B cell (primary cell): ENCODE measurements at regions not wholly inside any gene's neighbourhood (a gene's known extent, or its start where the extent isn't known, plus 50 kb on each side); places are given as distances from the start of the nearest gene placed in this dataset.

ENCODE experiments used
- ATAC-seq: fragments of 200-7000 bp; cut with Tn5 transposase; one replicate; pipeline ENCODE4 v1.10.0; 2021; ENCODE audit warnings: low read depth, mild to moderate bottlenecking, moderate number of reproducible peaks, moderate library complexity
- CTCF ChIA-PET: fragments of 350-600 bp; sonication (Branson Sonifier 250); formaldehyde crosslinking; loops from one replicate; lab custom pipeline; 2021; ENCODE audit warnings: antibody characterized with exemption, inconsistent platforms; lab: Charles Lee
- POLR2A ChIA-PET: fragments of 350-600 bp; sonication (Branson Sonifier 250); formaldehyde crosslinking; loops from one replicate; lab custom pipeline; 2021; ENCODE audit warnings: antibody characterized with exemption; lab: Charles Lee
- DNase-seq: peaks from one replicate; pipeline ENCODE4 v3.0.0; 2013
- H2AFZ ChIP-seq: 2 replicates; pipeline ENCODE4 v1.6.1; 2012; ENCODE audit warnings: mild to moderate bottlenecking, low read depth, low read length; ENCODE audit not compliant: insufficient read depth, poor library complexity, severe bottlenecking
- H3K27ac ChIP-seq, 2 donors: 1 replicate in 1 of 2; 2 replicates in 1 of 2; pipeline ENCODE4 v1.5.1; 2012 to 2013; ENCODE audit warnings: low read length in 2 of 2, mild to moderate bottlenecking in 2 of 2, moderate library complexity in 1 of 2
- H3K27me3 ChIP-seq, 4 experiments: fragments of 200-600 bp in 1 of 4; sonication (generic) in 1 of 4; replicated peaks in 1 of 4; 1 replicate in 2 of 4; 2 replicates in 2 of 4; pipeline versions ENCODE4 v1.6.1 to v1.7.0; 2013 to 2016; ENCODE audit warnings: low read length in 3 of 4, mild to moderate bottlenecking in 2 of 4, mixed read lengths in 1 of 4, moderate library complexity in 1 of 4; ENCODE audit not compliant: insufficient read depth in 4 of 4, control insufficient read depth in 3 of 4; ENCODE audit errors: control extremely low read depth in 1 of 4
- H3K36me3 ChIP-seq, 2 experiments: replicated peaks in 1 of 2; 1 replicate in 1 of 2; 2 replicates in 1 of 2; pipeline versions ENCODE4 v1.6.1 to v1.7.1; 2013; ENCODE audit warnings: low read length in 1 of 2; ENCODE audit not compliant: insufficient read depth in 2 of 2, control insufficient read depth in 1 of 2; ENCODE audit errors: control extremely low read depth in 1 of 2, extremely low read depth in 1 of 2
- H3K4me1 ChIP-seq, 2 donors: fragments of 200-600 bp in 1 of 2; sonication (generic) in 1 of 2; 1 replicate in 1 of 2; 2 replicates in 1 of 2; pipeline versions ENCODE4 v1.5.1 to v1.6.1; 2013 to 2017; ENCODE audit warnings: low read length in 2 of 2; ENCODE audit not compliant: control insufficient read depth in 2 of 2, insufficient read depth in 2 of 2
- H3K4me2 ChIP-seq: replicated peaks from 2 replicates; pipeline ENCODE3; 2012; ENCODE audit warnings: mild to moderate bottlenecking, low read depth, low read length; ENCODE audit not compliant: poor library complexity, severe bottlenecking
- H3K4me3 ChIP-seq, 5 experiments: fragments of 200-600 bp in 1 of 5; sonication (generic) in 1 of 5; 1 replicate in 3 of 5; 2 replicates in 2 of 5; pipeline versions ENCODE4 v1.5.1 to v1.7.0; 2011 to 2016; ENCODE audit warnings: low read length in 4 of 5, mild to moderate bottlenecking in 4 of 5, low read depth in 2 of 5, control low read depth in 1 of 5, moderate library complexity in 1 of 5; ENCODE audit not compliant: insufficient read depth in 1 of 5; ENCODE audit errors: control extremely low read depth in 1 of 5, extremely low read depth in 1 of 5
- H3K79me2 ChIP-seq: fragments of 200-600 bp; sonication (generic); one replicate; pipeline ENCODE4 v1.6.0; 2016; ENCODE audit warnings: low read length; ENCODE audit not compliant: control insufficient read depth, insufficient read depth
- H3K9ac ChIP-seq: fragments of 200-600 bp; sonication (generic); 2 replicates; pipeline ENCODE4 v1.6.1; 2017; ENCODE audit warnings: mild to moderate bottlenecking, low read length, moderate library complexity
- H3K9me3 ChIP-seq, 3 donors: one replicate each; pipeline versions ENCODE4 v1.6.1 to v1.7.1; 2013; ENCODE audit warnings: low read length in 2 of 3; ENCODE audit not compliant: control insufficient read depth in 2 of 3, insufficient read depth in 1 of 3; ENCODE audit errors: control extremely low read depth in 1 of 3
- H4K20me1 ChIP-seq: 2 replicates; pipeline ENCODE4 v1.6.0; 2012; ENCODE audit warnings: mild to moderate bottlenecking, low read length; ENCODE audit not compliant: insufficient read depth, control insufficient read depth, poor library complexity, severe bottlenecking
- H3K27ac Mint-ChIP-seq: one replicate; pipeline ENCODE4 v1.8.0; 2021; ENCODE audit warnings: mixed read lengths
- H3K27me3 Mint-ChIP-seq: one replicate; pipeline ENCODE4 v1.8.0; 2021; ENCODE audit warnings: mixed read lengths
- H3K4me1 Mint-ChIP-seq: one replicate; pipeline ENCODE4 v1.8.0; 2021; ENCODE audit warnings: mixed read lengths
- H3K4me3 Mint-ChIP-seq: one replicate; pipeline ENCODE4 v1.8.0; 2021; ENCODE audit warnings: mixed read lengths
- H3K9me3 Mint-ChIP-seq: one replicate; pipeline ENCODE4 v1.8.0; 2022; ENCODE audit warnings: mixed read lengths; ENCODE audit not compliant: insufficient read depth
- EZH2 ChIP-seq: IDR thresholded peaks from 2 replicates; pipeline ENCODE4 v1.6.1; 2012; ENCODE audit warnings: borderline replicate concordance, low read depth, mild to moderate bottlenecking, moderate library complexity, low read length; ENCODE audit not compliant: insufficient read depth, poor library complexity, severe bottlenecking
- WGBS: methylation state at CpG from one replicate; pipeline ENCODE4 v1.1.5; 2013; ENCODE audit warnings: missing lambda C conversion rate; ENCODE audit not compliant: insufficient coverage; 5-methylcytosine and 5-hydroxymethylcytosine counted together
- intact Hi-C: fragments of 100-400 bp; cut with micrococcal nuclease; formaldehyde crosslinking; loops from one replicate; pipeline ENCODE4 v1.10.0; 2022
- TF ChIP-seq, protein P1 (sequence below): fragments of 200-600 bp; IDR thresholded peaks from one replicate; pipeline ENCODE4 v1.8.0; 2022; ENCODE audit warnings: antibody characterized with exemption, mild to moderate bottlenecking

DNA sequence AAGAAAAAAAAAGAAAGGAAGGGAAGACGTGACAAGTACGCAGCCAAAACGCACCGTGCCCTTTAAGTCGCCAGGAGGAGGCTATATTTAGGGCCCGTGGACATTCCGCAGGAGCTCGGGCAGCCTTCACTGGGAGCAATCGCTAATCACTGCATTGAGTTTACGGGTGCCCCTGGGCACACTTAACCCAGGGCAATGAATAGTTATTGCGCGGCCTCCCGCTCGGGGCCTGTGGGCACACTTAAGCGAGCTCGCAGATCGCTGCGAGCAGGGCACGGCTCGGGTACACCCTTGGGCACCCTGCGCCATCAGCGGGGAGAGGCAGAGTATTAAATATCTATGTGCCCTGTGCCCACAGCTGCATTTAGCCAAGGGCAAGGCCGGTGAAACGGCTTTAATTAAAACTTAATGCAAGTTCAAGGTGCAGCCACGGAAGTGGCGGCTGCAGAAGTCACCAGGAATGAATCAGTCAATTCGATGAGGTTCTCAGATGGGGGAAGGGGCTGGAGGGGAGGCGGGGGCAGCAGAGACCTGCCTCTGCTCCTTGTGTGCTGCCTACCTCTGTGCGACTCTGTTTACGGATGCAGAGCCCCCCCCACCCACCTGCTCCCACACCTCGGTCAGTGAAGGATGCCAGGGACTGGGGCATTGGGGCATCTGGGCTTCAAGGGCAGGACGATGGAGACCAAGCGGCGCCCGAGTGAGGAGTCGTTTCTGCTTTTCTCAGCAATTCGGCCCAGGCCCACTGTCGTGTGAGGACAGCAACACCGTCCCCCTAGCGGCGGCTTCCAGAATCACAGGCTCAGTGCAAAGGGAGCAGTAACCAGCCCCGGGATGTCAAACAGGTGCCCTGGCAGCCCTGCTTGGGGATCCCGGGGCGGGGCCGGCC is 51.8 kb upstream of the TARDBP start:
- WGBS = 58% methylated on average over 39 of the region's 45 CpGs
- Mint-ChIP-seq H3K27me3 (peaks cover 20% of the 10 kb centered on the region), H3K9me3 (no peaks in the 10 kb centered on the region), H3K4me3 (no peak overlapping the region), H3K4me1 (peaks cover 10% of the 10 kb centered on the region), H3K27ac (no peak overlapping the region)
- Histone ChIP-seq H3K27ac (no peak overlapping the region), H3K4me3 (no peak overlapping the region), H4K20me1 (no peaks in the 10 kb centered on the region), H3K9me3 (peaks cover 0 to 4% (median 0%) of the 10 kb centered on the region in 3 donors), H3K4me2 (no peak overlapping the region), H3K9ac (no peak overlapping the region), H3K79me2 (no peaks in the 10 kb centered on the region), H2AFZ (no peak overlapping the region), H3K27me3 (peaks cover 0 to 9% (median 4%) of the 10 kb centered on the region in 4 experiments), H3K4me1 (peaks cover 9 to 18% of the 10 kb centered on the region in 2 donors), H3K36me3 (no peaks in the 10 kb centered on the region)
- peak; percentile 82 for DNase-seq
- POLR2A ChIA-PET = no interaction called here
- CTCF ChIA-PET = interaction anchor here (0.5 to 2.2 kb wide), 2 partner anchors 19 to 42 kb away, joined by 3 to 9 read pairs; no protein-coding TSS in a partner anchor
- no peak for TF ChIP-seq EZH2
- TF ChIP-seq, protein P1, sequence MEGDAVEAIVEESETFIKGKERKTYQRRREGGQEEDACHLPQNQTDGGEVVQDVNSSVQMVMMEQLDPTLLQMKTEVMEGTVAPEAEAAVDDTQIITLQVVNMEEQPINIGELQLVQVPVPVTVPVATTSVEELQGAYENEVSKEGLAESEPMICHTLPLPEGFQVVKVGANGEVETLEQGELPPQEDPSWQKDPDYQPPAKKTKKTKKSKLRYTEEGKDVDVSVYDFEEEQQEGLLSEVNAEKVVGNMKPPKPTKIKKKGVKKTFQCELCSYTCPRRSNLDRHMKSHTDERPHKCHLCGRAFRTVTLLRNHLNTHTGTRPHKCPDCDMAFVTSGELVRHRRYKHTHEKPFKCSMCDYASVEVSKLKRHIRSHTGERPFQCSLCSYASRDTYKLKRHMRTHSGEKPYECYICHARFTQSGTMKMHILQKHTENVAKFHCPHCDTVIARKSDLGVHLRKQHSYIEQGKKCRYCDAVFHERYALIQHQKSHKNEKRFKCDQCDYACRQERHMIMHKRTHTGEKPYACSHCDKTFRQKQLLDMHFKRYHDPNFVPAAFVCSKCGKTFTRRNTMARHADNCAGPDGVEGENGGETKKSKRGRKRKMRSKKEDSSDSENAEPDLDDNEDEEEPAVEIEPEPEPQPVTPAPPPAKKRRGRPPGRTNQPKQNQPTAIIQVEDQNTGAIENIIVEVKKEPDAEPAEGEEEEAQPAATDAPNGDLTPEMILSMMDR = peak; percentile 79
- intact Hi-C loops = no loop called here
- ATAC-seq = peak; percentile 78

DNA sequence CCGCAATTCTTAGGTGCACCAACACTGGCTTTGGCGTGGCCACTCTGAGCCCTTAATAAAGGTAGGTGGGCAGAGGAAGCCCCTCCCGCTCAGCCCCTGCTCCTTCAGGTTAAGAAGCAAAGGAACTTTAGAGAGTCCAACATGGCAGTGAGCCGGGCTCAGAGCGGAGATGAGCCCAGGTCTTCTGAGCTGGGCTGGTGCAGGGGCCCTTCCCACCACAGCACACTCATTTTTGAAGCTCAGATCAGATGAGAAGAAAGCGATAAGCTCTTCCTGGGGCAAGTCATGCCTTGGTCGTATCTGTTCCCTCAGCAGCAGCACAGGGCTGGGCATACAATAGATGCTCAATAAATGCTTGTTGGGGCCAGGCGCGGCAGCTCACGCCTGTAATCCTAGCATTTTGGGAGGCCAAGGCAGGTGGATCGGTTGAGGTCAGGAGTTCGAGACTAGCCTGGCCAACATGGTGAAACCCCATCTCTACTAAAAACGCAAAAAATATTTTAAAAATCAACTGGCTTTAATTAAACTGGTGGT is 51.1 kb upstream of the TARDBP start:
- POLR2A ChIA-PET = no interaction called here
- Mint-ChIP-seq H3K27ac (no peak overlapping the region), H3K27me3 (peaks cover 17% of the 10 kb centered on the region), H3K4me3 (no peak overlapping the region), H3K4me1 (peaks cover 14% of the 10 kb centered on the region), H3K9me3 (no peaks in the 10 kb centered on the region)
- Histone ChIP-seq H3K9ac (no peak overlapping the region), H3K4me3 (no peak overlapping the region), H3K9me3 (peaks cover 0 to 4% (median 0%) of the 10 kb centered on the region in 3 donors), H3K79me2 (no peaks in the 10 kb centered on the region), H4K20me1 (no peaks in the 10 kb centered on the region), H3K27ac (no peak overlapping the region), H3K4me1 (peaks cover 14 to 25% of the 10 kb centered on the region in 2 donors), H3K4me2 (no peak overlapping the region), H3K36me3 (no peaks in the 10 kb centered on the region), H2AFZ (no peak overlapping the region), H3K27me3 (peaks cover 0 to 13% (median 4%) of the 10 kb centered on the region in 4 experiments)
- intact Hi-C loops = no loop called here
- TF ChIP-seq EZH2 = no peak
- TF ChIP-seq, protein P1 = peak; percentile 48
- DNase-seq (no peak), ATAC-seq (no peak)
- CTCF ChIA-PET = interaction anchor here (0.7 to 2.2 kb wide), 2 partner anchors 19 to 468 kb away, joined by 3 to 9 read pairs; no protein-coding TSS in a partner anchor
- WGBS = 75% methylated on average over 13 of the region's 13 CpGs
